ENCODE measurements at regions not wholly inside any gene's neighbourhood (a gene's known extent, or its start where the extent isn't known, plus 50 kb on each side); places are given as distances from the start of the nearest gene placed in this dataset.

GRCh38 chrX:84737471-84737871 is 235.2 kb upstream of the HDX start (continued):
- TF ChIP-seq GABPB1 (CRISPR knock-in tag; IDR thresholded peaks at IDR 0.05) (no peak), ERG (CRISPR knock-in tag; IDR thresholded peaks at IDR 0.05) (no peak), ATF3 (CRISPR knock-in tag; conservative IDR thresholded peaks at IDR 0.05) (no peak), MYBL2 (CRISPR knock-in tag; IDR thresholded peaks at IDR 0.05) (no peak), RORB (CRISPR knock-in tag; IDR thresholded peaks at IDR 0.05) (no peak), E2F4 (CRISPR knock-in tag; IDR thresholded peaks at IDR 0.05; ENCODE audit: borderline replicate concordance, low read depth) (no peak), ZBTB43 (CRISPR knock-in tag; IDR thresholded peaks at IDR 0.05) (no peak), CDX4 (CRISPR knock-in tag; IDR thresholded peaks at IDR 0.05; ENCODE audit: borderline replicate concordance) (no peak), SMAD3 (CRISPR knock-in tag; IDR thresholded peaks at IDR 0.05; ENCODE audit: borderline replicate concordance) (no peak), AFF4 (CRISPR knock-in tag; IDR thresholded peaks at IDR 0.05; ENCODE audit: borderline replicate concordance) (no peak), ZNF219 (CRISPR knock-in tag; IDR thresholded peaks at IDR 0.05; ENCODE audit: borderline replicate concordance) (no peak), IRF2 (CRISPR knock-in tag; IDR thresholded peaks at IDR 0.05; ENCODE audit: borderline replicate concordance, low read depth) (no peak), TEAD4 (CRISPR knock-in tag; IDR thresholded peaks at IDR 0.05) (no peak), ZNF512 (CRISPR knock-in tag; IDR thresholded peaks at IDR 0.05; ENCODE audit: borderline replicate concordance) (no peak)

GRCh38 chrX:84747516-84747915 is 245.3 kb upstream of the HDX start:
- ChIA-PET POLR2A (no interaction called here), CTCF (no interaction called here)
- Mint-ChIP-seq H3K36me3 (peaks cover 5% of the 10 kb centered on the region), H3K4me3 (no peak overlapping the region), H3K9me3 (peaks cover 4% of the 10 kb centered on the region), H3K27ac (no peak overlapping the region), H3K27me3 (ENCODE audit: low read depth) (no peaks in the 10 kb centered on the region), H3K4me1 (peaks cover 10% of the 10 kb centered on the region)
- DNase-seq (ENCODE audit: low spot score) (no peak), ATAC-seq (no peak)
- TF ChIP-seq ZNF317 (CRISPR knock-in tag; IDR thresholded peaks at IDR 0.05; ENCODE audit: borderline replicate concordance, low read depth) (no peak), MAX (CRISPR knock-in tag; IDR thresholded peaks at IDR 0.05) (no peak), ZNF425 (CRISPR knock-in tag; conservative IDR thresholded peaks at IDR 0.05) (no peak), CDX4 (CRISPR knock-in tag; IDR thresholded peaks at IDR 0.05; ENCODE audit: borderline replicate concordance) (no peak), ERG (CRISPR knock-in tag; IDR thresholded peaks at IDR 0.05) (no peak), SP1 (CRISPR knock-in tag; conservative IDR thresholded peaks at IDR 0.05) (no peak), ZNF121 (CRISPR knock-in tag; IDR thresholded peaks at IDR 0.05) (no peak)
